HG02852 (cell line): ENCODE measurements at regions not wholly inside any gene's neighbourhood (a gene's known extent, or its start where the extent isn't known, plus 50 kb on each side); places are given as distances from the start of the nearest gene placed in this dataset.
"Not testable (repeated sequence)": the region's sequence is repeated elsewhere in the genome, so short reads cannot be mapped to it uniquely, and the experiment has no call there.

Source experiments
- ATAC-seq: cut with Tn5 transposase; IDR thresholded peaks from one replicate; pipeline ENCODE4 v1.9.1; 2021; ENCODE audit warnings: mild to moderate bottlenecking, moderate library complexity; ENCODE audit not compliant: unreplicated experiment

- no peak for ATAC-seq
These were observed 111.4 kb downstream of the LUZP4 start for GRCh38 chrX:115400960-115401359.

GRCh38 chrX:115402299-115402698, 112.8 kb downstream of the LUZP4 start:
- no peak for ATAC-seq

GRCh38 chrX:115408771-115409400, 119.4 kb downstream of the LUZP4 start:
- ATAC-seq = no peak

DNA sequence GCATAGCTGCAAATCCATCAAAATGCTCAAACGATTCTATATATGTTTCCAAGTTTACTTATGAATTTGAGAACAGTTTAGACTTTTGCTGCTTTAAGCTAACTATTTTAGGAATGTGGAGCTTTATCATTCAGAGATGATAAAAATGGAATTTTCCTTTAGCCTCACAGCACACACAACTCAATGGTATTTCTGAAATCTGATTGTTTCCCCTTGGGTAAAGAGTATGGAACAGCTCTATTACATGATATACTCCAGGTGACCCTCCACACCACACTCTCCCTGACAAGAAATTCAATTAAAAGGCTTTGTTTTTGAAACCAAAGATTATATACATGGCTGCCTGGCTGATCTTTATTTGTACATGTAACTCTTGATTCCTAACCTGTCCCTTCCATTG, 120.0 kb downstream of the LUZP4 start:
- ATAC-seq = no peak

GRCh38 chrX:115410731-115411428, 121.4 kb downstream of the LUZP4 start:
- no peak for ATAC-seq

GRCh38 chrX:115413246-115413878, 123.8 kb downstream of the LUZP4 start:
- ATAC-seq = no peak

DNA sequence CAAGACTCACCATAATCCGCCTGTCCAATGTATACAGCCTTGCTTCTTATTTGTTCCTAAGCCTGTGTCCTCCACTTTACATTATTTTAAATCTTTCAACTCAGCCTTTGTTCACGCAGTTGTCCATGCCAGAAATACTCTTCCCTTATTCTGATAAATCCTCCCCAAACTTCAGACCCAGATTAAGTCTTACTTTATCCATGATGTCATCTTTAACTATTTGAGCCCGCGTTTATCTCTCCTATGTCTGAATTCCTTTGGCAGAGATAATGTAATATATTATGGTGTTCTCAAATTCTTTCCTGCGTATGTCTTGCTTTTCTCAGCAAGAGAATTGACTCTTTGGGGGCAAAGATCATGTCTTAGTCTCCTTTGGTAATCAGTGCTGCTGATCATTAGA, 129.6 kb downstream of the LUZP4 start:
- no peak for ATAC-seq

- ATAC-seq = no peak
These were observed 133.6 kb downstream of the LUZP4 start for GRCh38 chrX:115423086-115423485.

- ATAC-seq = no peak
These were observed 135.6 kb upstream of the PLS3 start for GRCh38 chrX:115425359-115425758.

DNA sequence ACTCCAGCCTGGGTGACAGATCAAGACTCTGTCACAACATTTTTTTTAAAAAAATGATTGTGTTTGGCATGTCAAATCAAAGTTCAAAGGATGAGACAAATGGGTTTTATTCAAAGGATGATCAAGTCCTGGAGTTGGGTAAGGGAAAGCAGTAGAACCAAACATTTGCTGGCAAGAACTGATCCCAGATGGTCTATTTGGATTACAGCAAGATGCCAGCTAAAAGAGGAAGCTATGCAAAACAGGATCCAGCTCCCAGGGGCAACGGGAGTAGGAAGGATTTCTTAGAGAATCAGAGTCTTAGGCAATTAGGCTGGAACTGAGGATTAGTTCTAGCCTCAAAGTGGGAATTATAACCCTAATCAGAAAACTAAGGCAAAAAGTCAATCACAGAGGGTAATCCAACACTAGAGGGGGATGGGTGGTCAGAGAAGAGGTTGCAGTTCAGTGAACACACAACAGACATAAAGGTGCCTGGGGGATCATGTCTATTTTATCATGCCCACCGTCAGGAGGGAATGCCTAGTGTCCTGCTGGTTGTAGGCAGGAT, 133.0 kb upstream of the PLS3 start:
- no peak for ATAC-seq

- not testable (repeated sequence) for ATAC-seq
These were observed 126.1 kb upstream of the PLS3 start for GRCh38 chrX:115434834-115435233.

GRCh38 chrX:115437841-115438595, 123.0 kb upstream of the PLS3 start:
- ATAC-seq = no peak

DNA sequence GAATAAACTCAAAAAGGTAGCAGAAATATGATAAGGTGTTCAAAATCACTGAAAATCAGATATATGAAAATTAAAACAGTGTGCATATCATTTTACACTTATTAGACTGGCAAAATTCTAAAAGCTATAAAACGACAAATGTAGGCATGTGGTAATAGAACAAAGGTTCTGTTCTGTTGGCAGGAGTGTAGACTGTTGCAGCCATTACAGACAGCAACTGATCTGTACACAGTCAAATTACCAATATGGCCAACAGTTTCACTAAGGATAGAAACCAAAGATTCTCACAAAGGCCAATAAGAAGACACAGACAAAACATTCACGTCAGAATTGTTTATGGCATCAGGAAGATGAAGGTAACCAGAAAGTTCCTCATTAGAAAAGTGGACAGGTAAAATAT, 112.8 kb upstream of the PLS3 start:
- no peak for ATAC-seq

- ATAC-seq = no peak
These were observed 111.2 kb upstream of the PLS3 start for GRCh38 chrX:115449742-115450141.

- ATAC-seq = no peak
These were observed 108.7 kb upstream of the PLS3 start for GRCh38 chrX:115452251-115452650.

GRCh38 chrX:115459883-115460880, 100.8 kb upstream of the PLS3 start:
- no peak for ATAC-seq

DNA sequence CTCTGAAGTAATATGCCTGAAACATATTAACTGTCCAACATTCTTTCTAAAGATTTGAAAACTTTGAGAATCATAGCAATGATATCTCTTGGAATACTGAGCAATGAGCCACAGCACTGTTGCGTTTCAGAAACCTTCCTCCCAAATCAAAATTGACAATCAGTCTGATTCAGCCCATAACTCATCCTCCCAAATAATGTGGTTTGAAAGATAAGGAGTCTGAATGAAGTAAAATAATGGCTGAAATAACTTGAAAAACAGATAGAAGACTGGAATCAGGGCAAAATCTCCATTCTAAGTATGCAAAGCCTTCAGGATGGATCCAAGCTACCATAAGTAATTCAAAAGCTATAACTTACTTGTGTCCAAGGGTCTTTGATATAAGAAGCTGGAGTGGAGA, 98.6 kb upstream of the PLS3 start:
- ATAC-seq = no peak

GRCh38 chrX:115467961-115468360, 93.0 kb upstream of the PLS3 start:
- ATAC-seq = no peak

- no peak for ATAC-seq
These were observed 88.8 kb upstream of the PLS3 start for GRCh38 chrX:115472131-115472530.

DNA sequence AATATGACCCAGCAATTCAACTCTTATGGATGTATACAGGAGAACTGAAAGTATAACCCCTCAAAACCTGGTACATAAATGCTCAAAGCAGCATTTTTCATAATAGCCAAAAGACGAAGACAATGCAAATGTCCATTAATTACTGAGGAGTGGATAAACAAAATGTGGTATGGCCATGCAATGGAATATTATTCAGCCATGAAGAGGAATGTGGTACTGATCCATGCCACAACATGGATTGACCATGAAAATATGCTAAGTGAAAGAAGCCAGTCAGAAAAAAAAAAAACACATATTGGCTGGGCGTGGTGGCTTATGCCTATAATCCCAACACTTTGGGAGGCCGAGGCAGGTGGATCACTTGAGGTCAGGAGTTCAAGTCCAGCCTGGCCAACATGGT, 74.5 kb upstream of the PLS3 start:
- ATAC-seq = no peak
